SK-N-SH (cell line): ENCODE measurements at regions not wholly inside any gene's neighbourhood (a gene's known extent, or its start where the extent isn't known, plus 50 kb on each side); places are given as distances from the start of the nearest gene placed in this dataset.

Source experiments
- CTCF ChIA-PET: fragments of 300-600, 350-600 bp; formaldehyde crosslinking; extraction: SDS; loops from one replicate; lab custom pipeline; 2021; lab: Yijun Ruan, JAX
- POLR2A ChIA-PET: fragments of 350-600 bp; sonication (Branson Sonifier 250); formaldehyde crosslinking; extraction: SDS; loops from one replicate; lab custom pipeline; 2020; ENCODE audit warnings: antibody characterized with exemption, inconsistent platforms; lab: Yijun Ruan, JAX
- DNase-seq: peaks from one replicate; pipeline ENCODE4 v3.0.0; 2012
- H2AFZ ChIP-seq: fragments of 200-600 bp; sonication (generic); 2 replicates; pipeline ENCODE4 v1.8.1; 2016; ENCODE audit warnings: antibody characterized with exemption, mild to moderate bottlenecking, low read depth
- H3F3A ChIP-seq: fragments of 200-600 bp; sonication (generic); replicated peaks from 2 replicates; pipeline ENCODE3; 2016; ENCODE audit warnings: antibody characterized with exemption, mild to moderate bottlenecking; ENCODE audit not compliant: insufficient read depth
- H3K27ac ChIP-seq, 2 experiments: fragments of 200-500 bp in 1 of 2; fragments of 200-600 bp in 1 of 2; sonication (Bioruptor generic) in 1 of 2; sonication (generic), shearing (Covaris generic) in 1 of 2; 2 replicates each; pipeline versions ENCODE4 v1.5.1 to v1.6.1; 2014 to 2016; ENCODE audit warnings: low read depth in 2 of 2, inconsistent platforms in 1 of 2, low read length in 1 of 2, mild to moderate bottlenecking in 1 of 2, mixed read lengths in 1 of 2
- H3K27me3 ChIP-seq: fragments of 200-600 bp; sonication (generic), shearing (Covaris generic); 2 replicates; pipeline ENCODE4 v1.6.1; 2016; ENCODE audit warnings: mixed run types; ENCODE audit not compliant: insufficient read depth
- H3K36me3 ChIP-seq, 2 experiments: fragments of 200-500 bp in 1 of 2; fragments of 200-600 bp in 1 of 2; sonication (Bioruptor generic) in 1 of 2; sonication (generic) in 1 of 2; replicated peaks in 1 of 2; 2 replicates each; pipeline versions ENCODE3 to v1.5.1; 2014 to 2016; ENCODE audit warnings: low read length in 1 of 2, mild to moderate bottlenecking in 1 of 2; ENCODE audit not compliant: insufficient read depth in 2 of 2, control insufficient read depth in 1 of 2
- H3K4me1 ChIP-seq, 2 experiments: fragments of 200-500 bp in 1 of 2; fragments of 200-600 bp in 1 of 2; sonication (Bioruptor generic) in 1 of 2; sonication (generic), shearing (Covaris generic) in 1 of 2; 2 replicates each; pipeline versions ENCODE4 v1.5.1 to v1.6.1; 2014 to 2016; ENCODE audit warnings: low read depth in 1 of 2, low read length in 1 of 2, mixed run types in 1 of 2; ENCODE audit not compliant: insufficient read depth in 2 of 2, control insufficient read depth in 1 of 2
- H3K4me2 ChIP-seq: fragments of 200-600 bp; sonication (generic), shearing (Covaris generic); 2 replicates; pipeline ENCODE4 v1.6.1; 2017; ENCODE audit warnings: mixed run types
- H3K4me3 ChIP-seq, 2 experiments: fragments of 200-500 bp in 1 of 2; fragments of 200-600 bp in 1 of 2; sonication (Bioruptor generic) in 1 of 2; sonication (generic), shearing (Covaris generic) in 1 of 2; 2 replicates each; pipeline versions ENCODE4 v1.5.1 to v1.8.1; 2014 to 2016; ENCODE audit warnings: low read depth in 2 of 2, inconsistent platforms in 1 of 2, low read length in 1 of 2, mild to moderate bottlenecking in 1 of 2, mixed read lengths in 1 of 2, moderate library complexity in 1 of 2
- H3K79me2 ChIP-seq: fragments of 200-600 bp; sonication (generic); 2 replicates; pipeline ENCODE4 v1.8.1; 2017; ENCODE audit warnings: mild to moderate bottlenecking; ENCODE audit not compliant: insufficient read depth
- H3K9ac ChIP-seq: fragments of 200-600 bp; sonication (generic); 2 replicates; pipeline ENCODE4 v1.6.1; 2017; ENCODE audit warnings: mixed run types
- H3K9me2 ChIP-seq: fragments of 200-600 bp; sonication (generic); 2 replicates; pipeline ENCODE4 v1.6.1; 2017; ENCODE audit warnings: mixed run types
- H3K9me3 ChIP-seq: fragments of 200-600 bp; sonication (generic); 2 replicates; pipeline ENCODE4 v1.6.1; 2017; ENCODE audit warnings: mixed run types, mild to moderate bottlenecking, moderate library complexity
- H4K20me1 ChIP-seq: fragments of 200-600 bp; sonication (generic); 2 replicates; pipeline ENCODE4 v1.6.1; 2017; ENCODE audit warnings: mild to moderate bottlenecking, mixed run types; ENCODE audit not compliant: insufficient read depth
- CHD2 ChIP-seq: fragments of 150-350 bp; IDR thresholded peaks from 2 replicates; pipeline ENCODE4 v1.6.1; 2018; ENCODE audit warnings: low read length; ENCODE audit not compliant: partially characterized antibody
- EP300 ChIP-seq, 2 experiments: IDR thresholded peaks; 2 replicates each; pipeline versions ENCODE4 v1.4.0 to v1.6.1; 2012; ENCODE audit warnings: borderline replicate concordance in 1 of 2, low read depth in 1 of 2, low read length in 1 of 2
- EZH2phosphoT487 ChIP-seq: fragments of 200-600 bp; sonication (generic); IDR thresholded peaks from 2 replicates; pipeline ENCODE4 v1.6.1; 2017; ENCODE audit warnings: low read depth, mixed run types, mild to moderate bottlenecking, antibody characterized with exemption, moderate library complexity, borderline replicate concordance
- GABPA ChIP-seq: IDR thresholded peaks from 2 replicates; pipeline ENCODE4 v1.4.0; 2012; ENCODE audit warnings: low read depth, mild to moderate bottlenecking
- GATA2 ChIP-seq: sonication (generic); formaldehyde crosslinking; IDR thresholded peaks from 2 replicates; pipeline ENCODE4 v1.5.0; 2020; ENCODE audit warnings: mild to moderate bottlenecking, missing genetic modification reagents
- JUND ChIP-seq: IDR thresholded peaks from 2 replicates; pipeline ENCODE4 v1.4.0; 2012
- MXI1 ChIP-seq: IDR thresholded peaks from 2 replicates; pipeline ENCODE4 v1.6.1; 2012; ENCODE audit warnings: mild to moderate bottlenecking, low read depth, low read length, improper control_type of control experiment
- RAD21 ChIP-seq: IDR thresholded peaks from 2 replicates; pipeline ENCODE4 v1.6.1; 2012; ENCODE audit warnings: mild to moderate bottlenecking, low read length
- RCOR1 ChIP-seq: fragments of 150-350 bp; IDR thresholded peaks from 2 replicates; pipeline ENCODE4 v1.6.1; 2017; ENCODE audit warnings: antibody characterized with exemption, low read length
- RFX5 ChIP-seq: IDR thresholded peaks from 2 replicates; pipeline ENCODE4 v1.6.1; 2012; ENCODE audit warnings: mild to moderate bottlenecking, improper control_type of control experiment, low read length
- RXRA ChIP-seq: IDR thresholded peaks from 2 replicates; pipeline ENCODE4 v1.4.0; 2012; ENCODE audit warnings: low read depth, mild to moderate bottlenecking, borderline replicate concordance
- SMC3 ChIP-seq: IDR thresholded peaks from 2 replicates; pipeline ENCODE4 v1.6.1; 2012; ENCODE audit warnings: low read depth, low read length, improper control_type of control experiment
- WGBS: methylation state at CpG from one replicate; pipeline ENCODE4 v1.1.6; 2017; ENCODE audit warnings: low lambda C conversion rate; 5-methylcytosine and 5-hydroxymethylcytosine counted together
- TF ChIP-seq, protein P1 (sequence below): IDR thresholded peaks from 2 replicates; pipeline ENCODE4 v1.6.1; 2012; ENCODE audit warnings: mild to moderate bottlenecking, low read depth, low read length, moderate library complexity
- TF ChIP-seq, protein P2 (sequence below): IDR thresholded peaks from 2 replicates; pipeline ENCODE4 v1.4.0; 2012; ENCODE audit warnings: low read depth, borderline replicate concordance
- TF ChIP-seq, protein P3 (sequence below): fragments of 150-350 bp; IDR thresholded peaks from 2 replicates; pipeline ENCODE4 v1.6.1; 2016; ENCODE audit warnings: mild to moderate bottlenecking, low read depth, low read length
- TF ChIP-seq, protein P4 (sequence below): fragments of 150-350 bp; IDR thresholded peaks from 2 replicates; pipeline ENCODE4 v1.6.1; 2017; ENCODE audit warnings: antibody characterized with exemption, low read length, low read depth, borderline replicate concordance
- TF ChIP-seq, protein P5 (sequence below): IDR thresholded peaks from 2 replicates; pipeline ENCODE4 v1.4.0; 2012; ENCODE audit warnings: low read depth, borderline replicate concordance

DNA sequence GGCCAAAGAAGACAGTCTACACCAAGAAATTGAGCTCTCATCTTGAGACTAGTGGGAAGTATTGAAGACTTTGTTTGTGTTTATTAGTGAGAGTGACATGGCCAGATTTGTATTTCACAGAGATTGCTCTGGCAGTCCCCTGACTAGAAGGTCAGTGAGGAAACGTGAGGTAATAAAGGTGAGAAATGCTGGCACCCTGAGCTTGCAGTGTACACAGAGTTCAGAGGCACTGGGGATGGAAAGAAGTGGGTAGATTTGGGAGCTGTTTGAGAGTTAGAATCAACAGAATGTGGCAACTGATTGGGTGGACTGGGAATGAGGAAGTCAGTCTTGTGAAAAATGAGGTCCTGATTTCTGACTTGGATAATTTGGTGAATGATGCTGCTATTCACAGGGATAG, 336.9 kb downstream of the SNAPC1 start (continued):
- TF ChIP-seq, protein P1, sequence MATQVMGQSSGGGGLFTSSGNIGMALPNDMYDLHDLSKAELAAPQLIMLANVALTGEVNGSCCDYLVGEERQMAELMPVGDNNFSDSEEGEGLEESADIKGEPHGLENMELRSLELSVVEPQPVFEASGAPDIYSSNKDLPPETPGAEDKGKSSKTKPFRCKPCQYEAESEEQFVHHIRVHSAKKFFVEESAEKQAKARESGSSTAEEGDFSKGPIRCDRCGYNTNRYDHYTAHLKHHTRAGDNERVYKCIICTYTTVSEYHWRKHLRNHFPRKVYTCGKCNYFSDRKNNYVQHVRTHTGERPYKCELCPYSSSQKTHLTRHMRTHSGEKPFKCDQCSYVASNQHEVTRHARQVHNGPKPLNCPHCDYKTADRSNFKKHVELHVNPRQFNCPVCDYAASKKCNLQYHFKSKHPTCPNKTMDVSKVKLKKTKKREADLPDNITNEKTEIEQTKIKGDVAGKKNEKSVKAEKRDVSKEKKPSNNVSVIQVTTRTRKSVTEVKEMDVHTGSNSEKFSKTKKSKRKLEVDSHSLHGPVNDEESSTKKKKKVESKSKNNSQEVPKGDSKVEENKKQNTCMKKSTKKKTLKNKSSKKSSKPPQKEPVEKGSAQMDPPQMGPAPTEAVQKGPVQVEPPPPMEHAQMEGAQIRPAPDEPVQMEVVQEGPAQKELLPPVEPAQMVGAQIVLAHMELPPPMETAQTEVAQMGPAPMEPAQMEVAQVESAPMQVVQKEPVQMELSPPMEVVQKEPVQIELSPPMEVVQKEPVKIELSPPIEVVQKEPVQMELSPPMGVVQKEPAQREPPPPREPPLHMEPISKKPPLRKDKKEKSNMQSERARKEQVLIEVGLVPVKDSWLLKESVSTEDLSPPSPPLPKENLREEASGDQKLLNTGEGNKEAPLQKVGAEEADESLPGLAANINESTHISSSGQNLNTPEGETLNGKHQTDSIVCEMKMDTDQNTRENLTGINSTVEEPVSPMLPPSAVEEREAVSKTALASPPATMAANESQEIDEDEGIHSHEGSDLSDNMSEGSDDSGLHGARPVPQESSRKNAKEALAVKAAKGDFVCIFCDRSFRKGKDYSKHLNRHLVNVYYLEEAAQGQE: no peak
- TF ChIP-seq CHD2 (no peak), RCOR1 (no peak), RAD21 (no peak)
- TF ChIP-seq, all 33 proteins: peak for 0

DNA sequence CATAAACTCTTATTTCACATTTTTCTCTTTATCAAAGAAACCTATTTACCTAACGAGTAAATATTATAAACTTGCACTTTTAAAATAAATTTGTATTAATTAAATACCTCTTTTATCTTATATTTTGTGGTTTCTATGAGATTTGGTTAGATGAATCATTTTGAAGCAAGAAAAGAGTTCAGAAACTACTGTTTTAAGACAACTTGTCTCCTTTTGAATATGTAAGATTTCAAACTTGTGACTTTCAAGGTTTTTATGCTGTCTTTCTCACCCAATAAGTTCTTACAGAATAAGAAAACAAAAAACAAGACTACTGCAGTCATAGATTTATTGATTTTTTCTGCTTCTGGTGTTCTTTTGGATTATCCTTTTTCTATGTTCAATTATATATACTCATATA, 339.0 kb downstream of the SNAPC1 start:
- ChIA-PET POLR2A (no interaction called here), CTCF (interaction anchor here (0.9 to 1.3 kb wide), 2 partner anchors 16 to 22 kb away, joined by 4 read pairs; no protein-coding TSS in a partner anchor)
- Histone ChIP-seq H3K9me2 (no peaks in the 10 kb centered on the region), H3F3A (no peaks in the 10 kb centered on the region), H3K4me2 (no peak overlapping the region), H3K4me3 (no peak overlapping the region), H3K9ac (no peak overlapping the region), H3K36me3 (no peaks in the 10 kb centered on the region), H4K20me1 (no peaks in the 10 kb centered on the region), H2AFZ (no peak overlapping the region), H3K27ac (no peak overlapping the region), H3K79me2 (no peaks in the 10 kb centered on the region), H3K9me3 (no peaks in the 10 kb centered on the region), H3K4me1 (no peaks in the 10 kb centered on the region; a peak in 1 of 4 replicates), H3K27me3 (no peaks in the 10 kb centered on the region)
- no peak for DNase-seq
- TF ChIP-seq JUND: no peak
- TF ChIP-seq EZH2phosphoT487: no peak
- no peak for TF ChIP-seq GABPA
- TF ChIP-seq, protein P2, sequence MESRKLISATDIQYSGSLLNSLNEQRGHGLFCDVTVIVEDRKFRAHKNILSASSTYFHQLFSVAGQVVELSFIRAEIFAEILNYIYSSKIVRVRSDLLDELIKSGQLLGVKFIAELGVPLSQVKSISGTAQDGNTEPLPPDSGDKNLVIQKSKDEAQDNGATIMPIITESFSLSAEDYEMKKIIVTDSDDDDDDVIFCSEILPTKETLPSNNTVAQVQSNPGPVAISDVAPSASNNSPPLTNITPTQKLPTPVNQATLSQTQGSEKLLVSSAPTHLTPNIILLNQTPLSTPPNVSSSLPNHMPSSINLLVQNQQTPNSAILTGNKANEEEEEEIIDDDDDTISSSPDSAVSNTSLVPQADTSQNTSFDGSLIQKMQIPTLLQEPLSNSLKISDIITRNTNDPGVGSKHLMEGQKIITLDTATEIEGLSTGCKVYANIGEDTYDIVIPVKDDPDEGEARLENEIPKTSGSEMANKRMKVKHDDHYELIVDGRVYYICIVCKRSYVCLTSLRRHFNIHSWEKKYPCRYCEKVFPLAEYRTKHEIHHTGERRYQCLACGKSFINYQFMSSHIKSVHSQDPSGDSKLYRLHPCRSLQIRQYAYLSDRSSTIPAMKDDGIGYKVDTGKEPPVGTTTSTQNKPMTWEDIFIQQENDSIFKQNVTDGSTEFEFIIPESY: no peak
- TF ChIP-seq, protein P3, sequence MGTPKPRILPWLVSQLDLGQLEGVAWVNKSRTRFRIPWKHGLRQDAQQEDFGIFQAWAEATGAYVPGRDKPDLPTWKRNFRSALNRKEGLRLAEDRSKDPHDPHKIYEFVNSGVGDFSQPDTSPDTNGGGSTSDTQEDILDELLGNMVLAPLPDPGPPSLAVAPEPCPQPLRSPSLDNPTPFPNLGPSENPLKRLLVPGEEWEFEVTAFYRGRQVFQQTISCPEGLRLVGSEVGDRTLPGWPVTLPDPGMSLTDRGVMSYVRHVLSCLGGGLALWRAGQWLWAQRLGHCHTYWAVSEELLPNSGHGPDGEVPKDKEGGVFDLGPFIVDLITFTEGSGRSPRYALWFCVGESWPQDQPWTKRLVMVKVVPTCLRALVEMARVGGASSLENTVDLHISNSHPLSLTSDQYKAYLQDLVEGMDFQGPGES: no peak
- no peak for TF ChIP-seq MXI1
- TF ChIP-seq, protein P4, sequence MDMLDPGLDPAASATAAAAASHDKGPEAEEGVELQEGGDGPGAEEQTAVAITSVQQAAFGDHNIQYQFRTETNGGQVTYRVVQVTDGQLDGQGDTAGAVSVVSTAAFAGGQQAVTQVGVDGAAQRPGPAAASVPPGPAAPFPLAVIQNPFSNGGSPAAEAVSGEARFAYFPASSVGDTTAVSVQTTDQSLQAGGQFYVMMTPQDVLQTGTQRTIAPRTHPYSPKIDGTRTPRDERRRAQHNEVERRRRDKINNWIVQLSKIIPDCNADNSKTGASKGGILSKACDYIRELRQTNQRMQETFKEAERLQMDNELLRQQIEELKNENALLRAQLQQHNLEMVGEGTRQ: no peak
- TF ChIP-seq SMC3: no peak
- TF ChIP-seq GATA2 (CRISPR knock-in tag): no peak
- TF ChIP-seq EP300 (IDR thresholded peaks at IDR 0.05; ENCODE audit: borderline replicate concordance in 1 of 2, low read depth in 1 of 2, low read length in 1 of 2): no peak
- TF ChIP-seq, protein P5, sequence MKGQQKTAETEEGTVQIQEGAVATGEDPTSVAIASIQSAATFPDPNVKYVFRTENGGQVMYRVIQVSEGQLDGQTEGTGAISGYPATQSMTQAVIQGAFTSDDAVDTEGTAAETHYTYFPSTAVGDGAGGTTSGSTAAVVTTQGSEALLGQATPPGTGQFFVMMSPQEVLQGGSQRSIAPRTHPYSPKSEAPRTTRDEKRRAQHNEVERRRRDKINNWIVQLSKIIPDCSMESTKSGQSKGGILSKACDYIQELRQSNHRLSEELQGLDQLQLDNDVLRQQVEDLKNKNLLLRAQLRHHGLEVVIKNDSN: no peak
- TF ChIP-seq RFX5: no peak
- TF ChIP-seq RXRA: no peak
- no peak for TF ChIP-seq CHD2
- WGBS: 7% methylated on average over 1 of the region's 1 CpG
